ENCODE measurements at regions not wholly inside any gene's neighbourhood (a gene's known extent, or its start where the extent isn't known, plus 50 kb on each side); places are given as distances from the start of the nearest gene placed in this dataset.

DNA sequence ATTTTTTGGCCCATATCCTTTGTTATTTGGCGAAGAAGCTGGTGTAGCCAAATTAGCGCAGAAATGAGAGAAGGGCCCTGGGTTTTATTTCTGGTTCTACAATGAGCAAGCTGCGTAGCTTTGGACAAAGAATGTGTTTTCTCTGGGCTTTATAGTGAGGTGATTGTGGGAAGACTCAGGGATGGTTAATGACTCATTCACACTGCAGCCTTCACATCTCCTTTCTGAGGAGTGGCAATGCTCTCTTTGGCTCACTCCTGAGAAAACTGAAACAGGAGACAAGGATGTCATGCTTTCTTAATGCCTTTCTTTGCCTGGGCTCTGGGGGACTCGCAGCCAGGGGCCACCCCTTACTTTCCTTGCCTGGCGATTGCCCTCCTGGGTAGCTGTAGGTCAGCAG lies 271.0 kb upstream of the PODXL start:
- TF ChIP-seq, protein P1, sequence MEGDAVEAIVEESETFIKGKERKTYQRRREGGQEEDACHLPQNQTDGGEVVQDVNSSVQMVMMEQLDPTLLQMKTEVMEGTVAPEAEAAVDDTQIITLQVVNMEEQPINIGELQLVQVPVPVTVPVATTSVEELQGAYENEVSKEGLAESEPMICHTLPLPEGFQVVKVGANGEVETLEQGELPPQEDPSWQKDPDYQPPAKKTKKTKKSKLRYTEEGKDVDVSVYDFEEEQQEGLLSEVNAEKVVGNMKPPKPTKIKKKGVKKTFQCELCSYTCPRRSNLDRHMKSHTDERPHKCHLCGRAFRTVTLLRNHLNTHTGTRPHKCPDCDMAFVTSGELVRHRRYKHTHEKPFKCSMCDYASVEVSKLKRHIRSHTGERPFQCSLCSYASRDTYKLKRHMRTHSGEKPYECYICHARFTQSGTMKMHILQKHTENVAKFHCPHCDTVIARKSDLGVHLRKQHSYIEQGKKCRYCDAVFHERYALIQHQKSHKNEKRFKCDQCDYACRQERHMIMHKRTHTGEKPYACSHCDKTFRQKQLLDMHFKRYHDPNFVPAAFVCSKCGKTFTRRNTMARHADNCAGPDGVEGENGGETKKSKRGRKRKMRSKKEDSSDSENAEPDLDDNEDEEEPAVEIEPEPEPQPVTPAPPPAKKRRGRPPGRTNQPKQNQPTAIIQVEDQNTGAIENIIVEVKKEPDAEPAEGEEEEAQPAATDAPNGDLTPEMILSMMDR (IDR thresholded peaks at IDR 0.05): no peak
- TF ChIP-seq POLR2A (IDR thresholded peaks at IDR 0.05): no peak

Data from body of pancreas (tissue), 4 donors.